Stimulated activated CD4-positive, alpha-beta T cell treated with anti-CD3 and anti-CD28 coated beads, Interleukin-4, amount 100 ng/mL, for 24 hours (primary cell): ENCODE measurements at regions not wholly inside any gene's neighbourhood (a gene's known extent, or its start where the extent isn't known, plus 50 kb on each side); places are given as distances from the start of the nearest gene placed in this dataset.

Experiments
- DNase-seq: peaks from one replicate; pipeline ENCODE4 v3.0.0-alpha.2; 2020

DNA sequence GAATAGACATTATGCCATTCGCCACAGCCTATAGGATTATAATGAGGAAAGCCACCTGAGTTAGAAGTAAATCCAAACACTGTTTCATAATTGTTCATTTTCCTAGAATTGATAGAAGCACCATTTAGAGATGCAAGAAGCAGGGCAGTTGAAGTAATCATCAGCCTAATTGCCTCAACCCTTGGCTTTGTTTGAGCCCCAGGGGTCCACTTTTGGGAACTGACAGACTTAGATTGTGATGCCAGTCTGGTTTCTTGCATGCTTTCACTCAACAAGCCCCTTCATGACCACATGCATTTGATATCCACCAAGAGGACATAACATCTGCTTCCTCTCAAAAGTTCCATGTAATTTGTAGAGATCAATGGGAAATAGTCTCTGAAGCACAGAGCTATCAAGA, 97.2 kb upstream of the COL8A1 start:
- no peak for DNase-seq

DNA sequence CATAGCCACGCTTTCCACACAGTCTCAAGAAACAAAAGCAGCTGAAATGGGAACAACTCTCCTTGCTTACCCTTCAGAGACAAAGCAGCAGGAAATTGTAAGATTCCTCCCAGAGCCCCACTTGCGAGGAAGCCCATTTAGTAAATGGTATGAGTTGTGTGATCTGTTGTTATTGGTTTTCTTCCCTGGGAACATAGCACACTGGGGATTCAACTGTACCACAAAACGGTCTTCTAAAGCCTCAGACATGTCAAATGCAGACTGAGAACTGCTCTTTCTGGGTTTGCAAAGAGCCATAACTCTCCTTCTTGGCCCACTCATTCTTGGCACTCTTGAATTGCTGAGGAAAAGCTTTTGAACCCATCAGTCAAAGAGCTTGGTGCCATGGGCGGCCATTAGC, 101.0 kb upstream of the COL8A1 start:
- DNase-seq: no peak

DNA sequence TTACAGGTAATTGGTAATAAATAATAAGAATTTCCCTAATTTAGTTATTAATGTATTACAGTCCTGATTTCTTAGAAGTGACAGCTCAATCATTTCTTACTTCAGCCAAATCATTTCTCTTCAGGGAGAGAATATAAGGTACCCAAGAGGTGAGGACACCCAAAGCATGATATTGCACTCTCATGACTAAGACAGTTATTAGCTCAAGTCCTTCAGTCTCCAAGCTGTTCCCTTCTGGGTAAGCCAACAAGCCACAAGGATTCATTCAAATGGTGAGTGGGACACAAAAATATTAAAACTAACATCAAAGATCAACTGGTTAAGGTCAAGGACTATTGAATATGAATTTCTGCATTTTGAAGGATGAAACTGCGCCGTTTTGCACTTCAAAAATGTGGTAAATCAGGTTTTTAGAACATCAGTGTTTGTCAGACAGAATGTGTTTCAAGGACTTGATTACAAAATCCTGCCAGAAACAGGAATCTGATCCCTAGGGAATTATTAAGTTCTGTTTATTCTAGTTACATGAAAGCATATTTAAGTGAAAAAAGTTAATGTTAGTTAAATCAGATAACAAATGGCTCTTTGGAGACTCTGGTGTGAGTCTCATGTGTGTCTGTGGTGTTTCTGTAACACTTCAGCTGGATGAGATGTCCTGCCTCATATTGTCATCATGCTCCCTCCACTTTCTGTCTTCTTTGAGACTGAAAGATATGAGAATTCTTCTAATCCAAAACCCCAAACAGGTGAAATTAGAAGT, 101.7 kb upstream of the COL8A1 start:
- no peak for DNase-seq

DNA sequence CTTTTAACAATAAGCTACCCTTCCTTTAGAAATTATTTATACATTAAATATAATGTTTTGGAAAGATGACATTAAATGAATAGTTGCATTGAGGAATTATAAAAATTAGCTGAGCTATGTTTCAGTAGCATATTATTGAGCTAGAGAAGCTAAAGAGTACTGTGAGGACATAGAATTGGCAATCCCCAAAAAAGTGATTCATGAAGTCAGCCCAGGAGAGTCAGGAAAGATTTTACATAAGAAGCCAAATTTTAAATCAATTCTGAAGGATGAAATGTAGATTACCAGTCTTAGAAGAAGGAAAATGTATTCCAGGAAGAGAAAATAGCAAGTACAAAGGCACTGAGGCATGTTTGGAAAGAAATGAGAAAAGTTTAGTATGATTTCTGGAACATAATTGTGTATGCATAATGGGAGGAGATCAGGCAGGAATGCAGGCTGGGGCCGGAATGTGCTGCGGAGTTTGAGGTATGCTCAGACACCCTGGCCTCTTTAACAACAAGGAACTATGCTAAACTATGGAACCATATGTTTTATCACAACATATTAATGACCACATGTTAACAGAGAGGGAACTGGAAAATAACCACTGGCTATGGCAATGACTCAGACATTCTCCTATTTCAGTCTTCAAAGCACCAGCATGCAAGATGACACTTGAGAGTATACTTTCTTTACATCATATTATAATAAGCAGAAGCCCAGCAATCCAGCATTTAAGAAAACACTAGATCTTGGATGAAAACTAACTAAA, 103.3 kb upstream of the COL8A1 start:
- DNase-seq: no peak

DNA sequence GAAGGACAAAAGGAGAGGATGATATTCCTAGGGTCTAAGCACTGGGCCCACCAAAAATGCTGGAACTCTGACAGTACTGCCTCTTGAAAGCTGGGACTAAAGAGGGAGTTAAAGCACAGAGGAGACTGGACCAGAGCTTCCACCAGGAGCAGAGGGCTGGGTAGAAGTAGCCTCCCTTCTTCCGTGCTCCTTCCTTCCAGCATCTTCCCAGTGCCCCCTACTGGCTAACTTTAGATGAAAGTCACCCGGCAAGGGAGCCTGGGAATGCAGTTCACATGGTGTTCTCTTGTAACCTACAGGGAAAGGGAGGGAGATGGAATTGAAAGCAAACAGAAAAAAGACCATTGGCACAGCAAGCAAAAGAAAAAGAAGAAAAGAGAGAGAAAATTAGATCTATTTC, 106.1 kb upstream of the COL8A1 start:
- DNase-seq: no peak

- no peak for DNase-seq
Measured at GRCh38 chr3:99529265-99529664, 109.1 kb upstream of the COL8A1 start.

GRCh38 chr3:99526921-99527320, 111.5 kb upstream of the COL8A1 start:
- DNase-seq: no peak

GRCh38 chr3:99524559-99524958, 113.8 kb upstream of the COL8A1 start:
- no peak for DNase-seq

DNA sequence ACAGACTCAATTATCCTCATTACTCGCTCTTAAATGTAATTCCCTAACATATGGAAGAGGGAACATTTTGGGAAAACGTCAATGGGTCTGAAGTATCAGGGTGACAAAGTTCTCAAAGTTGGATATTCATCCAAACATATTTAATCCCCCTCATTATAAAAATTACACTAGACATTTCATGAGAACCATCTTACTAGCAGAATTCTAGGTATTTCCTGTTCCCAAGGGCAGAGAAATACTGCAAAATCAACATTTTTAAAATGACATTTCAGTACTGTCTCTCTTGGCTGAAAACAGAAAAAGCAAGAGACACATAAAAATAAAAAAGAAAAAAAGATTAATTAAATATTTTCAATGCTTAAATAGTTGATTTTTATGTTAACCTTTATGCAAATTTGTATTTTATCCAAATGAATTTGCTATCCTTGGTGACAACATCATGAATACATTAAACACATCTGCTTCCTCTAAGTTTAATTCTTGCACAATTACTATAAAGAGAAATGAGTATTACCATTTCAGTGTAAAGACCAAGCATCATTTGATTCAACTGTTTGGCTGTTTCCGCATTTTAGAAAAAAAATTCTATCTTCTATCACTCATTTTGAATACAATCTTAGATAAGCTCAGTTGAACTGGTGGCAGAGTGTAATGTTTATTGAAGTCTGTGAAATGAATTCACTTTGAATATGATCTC, 114.8 kb upstream of the COL8A1 start:
- no peak for DNase-seq

GRCh38 chr3:99522147-99522546, 116.2 kb upstream of the COL8A1 start:
- DNase-seq: no peak

GRCh38 chr3:99521551-99521950, 116.8 kb upstream of the COL8A1 start:
- DNase-seq: no peak

DNA sequence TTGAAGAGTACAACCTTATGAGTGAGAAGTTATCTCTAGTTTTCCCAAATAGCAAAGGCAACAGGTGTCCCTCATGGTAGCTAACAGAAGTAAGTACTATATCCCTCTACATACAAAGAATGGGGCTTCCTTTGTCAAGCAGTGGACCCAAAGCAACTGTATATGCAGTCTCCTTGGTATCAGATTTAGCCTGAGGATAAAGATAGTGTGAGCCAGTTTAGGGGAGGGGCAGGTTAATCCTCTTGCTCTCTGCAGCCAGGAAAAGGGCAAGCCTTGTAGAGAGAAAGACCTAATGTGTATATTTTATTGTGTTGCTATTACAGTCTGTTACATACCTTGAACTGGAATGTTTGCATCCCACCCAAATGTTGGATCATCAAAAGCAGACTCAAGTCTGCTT, 117.9 kb upstream of the COL8A1 start:
- DNase-seq: no peak

DNA sequence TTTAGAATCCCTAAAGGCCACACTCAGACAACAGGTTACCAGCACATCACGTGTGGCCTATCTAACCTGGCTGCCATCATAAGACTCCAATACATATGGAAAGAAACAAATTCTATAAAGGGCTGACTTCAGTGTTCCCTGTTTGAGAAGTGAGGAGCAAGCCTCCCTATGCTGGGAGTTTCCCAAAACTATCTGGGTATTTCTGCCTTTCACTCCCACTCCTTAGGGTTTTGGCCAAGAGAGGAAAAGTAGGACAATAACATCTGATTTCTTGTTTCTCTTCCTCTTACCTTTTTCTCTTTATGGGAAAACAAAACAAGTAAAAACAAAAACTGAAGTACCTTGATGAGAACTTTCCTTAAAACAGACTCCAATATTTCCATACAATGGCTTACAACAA, 121.5 kb upstream of the COL8A1 start:
- no peak for DNase-seq

GRCh38 chr3:99515891-99516290, 122.5 kb upstream of the COL8A1 start:
- DNase-seq: no peak

- DNase-seq: no peak
Measured at GRCh38 chr3:99509224-99509623, 129.2 kb upstream of the COL8A1 start.

GRCh38 chr3:99508191-99508590, 130.2 kb upstream of the COL8A1 start:
- no peak for DNase-seq

- peak; percentile 10 for DNase-seq
Measured at GRCh38 chr3:99505646-99506269, 132.6 kb upstream of the COL8A1 start.

- no peak for DNase-seq
Measured at GRCh38 chr3:99505200-99505599, 133.2 kb upstream of the COL8A1 start.

DNA sequence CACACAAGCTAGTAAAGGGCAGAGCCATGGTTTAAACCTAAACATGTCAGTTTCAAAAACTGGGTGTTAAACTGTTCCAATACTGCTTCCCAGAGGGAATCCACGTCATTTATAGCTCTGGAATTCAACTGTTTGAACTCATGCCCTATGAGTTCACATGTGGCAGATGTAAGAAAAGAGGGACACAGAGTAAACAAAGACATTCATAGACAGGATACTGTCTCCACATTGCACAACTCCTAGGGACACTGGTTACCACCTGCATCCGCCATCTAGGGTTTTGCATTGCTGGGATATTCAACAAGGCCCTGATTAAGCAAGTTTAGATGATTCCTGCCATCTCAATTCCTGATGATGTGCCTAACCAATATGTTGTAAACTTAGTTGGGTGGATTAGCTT, 134.1 kb upstream of the COL8A1 start:
- DNase-seq: no peak

GRCh38 chr3:99503350-99503749, 135.0 kb upstream of the COL8A1 start:
- DNase-seq: no peak

DNA sequence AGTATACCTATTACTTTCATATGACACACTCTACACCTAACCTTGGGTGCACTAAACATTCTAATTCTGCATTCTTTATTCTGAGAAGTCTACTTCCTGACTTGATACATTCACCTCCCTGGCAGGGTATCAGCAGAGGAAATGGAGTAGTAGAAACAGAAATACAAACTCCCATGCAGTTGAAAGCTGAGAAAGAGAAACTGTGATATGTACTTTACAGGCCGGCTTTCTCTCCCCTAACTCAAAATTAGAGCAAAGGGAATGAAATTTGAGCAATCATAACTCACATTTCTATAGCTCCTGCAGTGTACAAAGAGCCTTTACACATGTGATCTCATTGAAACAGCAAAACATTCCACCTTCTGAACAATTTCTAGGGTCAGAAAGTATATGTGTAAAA, 135.5 kb upstream of the COL8A1 start:
- no peak for DNase-seq

DNA sequence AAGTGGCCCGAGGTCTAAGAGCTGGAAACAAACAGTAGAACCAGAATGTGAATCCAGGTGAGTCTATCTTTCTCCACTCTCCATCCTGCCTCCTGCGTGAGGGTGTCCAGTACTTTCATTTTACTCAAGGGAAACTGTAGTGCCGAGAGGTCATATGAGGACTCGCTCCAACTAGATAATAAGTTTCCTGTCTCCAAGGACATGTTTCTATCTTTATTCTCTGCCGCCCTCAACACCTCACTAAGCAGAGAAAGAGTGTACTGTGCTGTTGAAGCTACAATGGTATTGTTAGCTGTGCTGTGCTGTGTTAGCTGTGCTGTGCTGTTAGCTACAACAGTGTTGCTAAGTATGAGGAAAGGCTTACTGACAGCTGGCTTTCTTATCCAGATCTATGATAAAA, 137.9 kb upstream of the COL8A1 start:
- no peak for DNase-seq
